ENCODE measurements at regions not wholly inside any gene's neighbourhood (a gene's known extent, or its start where the extent isn't known, plus 50 kb on each side); places are given as distances from the start of the nearest gene placed in this dataset.

DNA sequence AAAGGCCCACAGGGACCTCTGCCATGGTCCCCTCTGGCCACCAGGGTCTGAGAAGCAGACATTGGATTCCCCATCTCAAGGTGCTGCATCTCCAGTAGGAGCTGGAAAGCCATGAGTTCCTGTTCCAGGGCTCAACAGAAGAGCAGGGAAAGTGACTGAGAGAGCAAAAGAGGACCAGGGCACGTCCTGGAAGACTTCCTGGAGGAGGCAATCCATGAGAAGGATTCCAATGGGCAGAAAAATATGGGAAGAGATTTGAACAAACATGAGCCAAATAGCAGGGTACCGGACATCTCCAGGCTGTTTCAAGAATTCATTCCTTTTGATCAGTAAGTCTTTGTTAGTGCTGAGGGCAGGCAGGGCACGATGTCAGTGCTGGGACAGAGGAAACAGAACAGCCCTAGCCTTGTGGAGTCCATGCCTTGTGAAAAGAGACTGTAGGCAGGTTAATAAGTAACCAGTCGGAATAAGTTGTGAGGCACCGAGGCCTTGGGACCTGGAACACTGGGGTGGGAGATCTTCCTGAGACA lies 72.8 kb upstream of the TWIST2 start:
- TF ChIP-seq CTCF (conservative IDR thresholded peaks at IDR 0.05; ENCODE audit: low read length), result no peak
- no peak for TF ChIP-seq EZH2phosphoT487 (IDR thresholded peaks at IDR 0.05; ENCODE audit: borderline replicate concordance, low read depth, low read length)

Data from OCI-LY7 (cell line).